ENCODE measurements at regions not wholly inside any gene's neighbourhood (a gene's known extent, or its start where the extent isn't known, plus 50 kb on each side); places are given as distances from the start of the nearest gene placed in this dataset.
A peak's percentile ranks its signal among the peaks of the same experiment; 100 is the strongest.

DNA sequence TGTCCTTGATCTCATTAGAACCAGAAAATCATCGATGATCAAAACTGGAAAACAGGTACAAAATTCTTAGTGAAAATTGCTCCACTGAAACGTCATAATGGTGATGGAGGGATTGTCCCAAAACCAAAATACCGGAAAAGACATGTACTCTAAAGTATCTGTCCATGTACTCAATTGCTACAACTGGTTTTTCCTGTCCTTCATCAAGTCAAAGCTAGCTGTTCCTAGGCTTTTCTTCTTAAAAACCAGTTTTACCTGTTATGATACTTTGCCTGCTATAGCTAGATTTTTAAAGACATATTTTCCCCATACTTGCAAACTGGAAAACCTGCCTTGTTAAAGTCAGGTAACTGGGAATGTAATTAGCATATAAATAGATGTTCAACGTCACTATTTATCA, 50.5 kb upstream of the LRRC1 start:
- in situ Hi-C loops (cut with HindIII; ENCODE audit: low pct_unique_long_range_greater_than_20kb, low sequenced_read_pairs) = no loop called here
- DNase-seq (ENCODE audit: low read depth, low spot score) = no peak

DNA sequence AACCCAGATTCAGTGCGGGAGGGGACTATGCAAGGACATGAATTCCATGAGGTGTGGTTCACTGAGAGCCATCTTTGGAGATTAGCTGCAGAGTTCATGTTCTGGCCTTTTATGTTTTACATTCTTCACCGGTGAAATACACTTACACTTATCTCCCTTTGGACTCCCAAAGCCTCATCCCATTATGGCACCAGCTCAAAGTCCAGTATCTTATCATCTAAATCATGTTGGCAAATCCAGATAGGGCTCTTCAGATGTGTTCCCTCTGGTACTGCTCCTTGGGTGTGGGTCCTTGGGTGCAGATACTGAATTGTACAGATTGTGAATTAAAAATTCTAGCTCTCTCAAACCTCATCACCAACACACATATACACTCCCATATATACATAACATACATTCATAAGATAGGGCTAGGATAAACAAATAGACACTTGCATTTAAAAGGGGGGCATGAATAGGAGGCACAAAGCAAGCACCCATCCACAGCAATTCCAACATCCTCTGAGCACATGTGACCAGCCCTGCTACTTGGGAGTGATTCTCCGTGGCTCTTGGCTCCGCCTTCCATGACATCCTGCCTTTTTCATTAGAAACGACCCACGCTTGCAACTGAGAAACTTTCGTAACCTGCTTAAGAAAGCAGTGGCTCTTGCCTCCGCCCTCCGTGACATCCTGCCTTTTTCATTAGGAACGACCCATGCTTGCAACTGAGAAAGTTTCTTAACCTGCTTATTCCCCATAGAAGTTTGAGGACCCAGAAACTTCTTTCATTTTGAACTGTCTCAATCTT, 53.6 kb upstream of the LRRC1 start:
- in situ Hi-C loops (cut with HindIII; ENCODE audit: low pct_unique_long_range_greater_than_20kb, low sequenced_read_pairs) = no loop called here
- peak; percentile 54 for DNase-seq (ENCODE audit: low read depth, low spot score)

DNA sequence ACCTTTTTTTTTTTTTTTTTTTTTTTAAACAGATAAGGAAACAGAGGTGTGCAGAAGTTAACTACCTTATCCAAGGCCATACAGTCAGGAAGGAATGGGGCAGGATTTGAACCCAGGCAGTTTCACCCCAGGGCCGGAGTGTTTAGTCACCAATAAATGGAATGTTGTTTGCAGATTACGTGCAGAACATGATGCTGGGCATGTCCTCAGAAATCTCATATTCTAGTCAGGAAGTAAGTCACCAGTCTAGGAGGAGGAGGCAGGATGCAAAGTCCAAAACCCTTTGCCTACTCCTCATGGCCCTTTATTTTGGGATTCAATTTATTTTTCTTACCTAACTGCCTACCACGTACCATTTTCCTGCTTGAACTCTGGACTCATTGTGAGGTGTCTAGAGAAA, 57.1 kb upstream of the LRRC1 start:
- DNase-seq (ENCODE audit: low read depth, low spot score) = no peak
- in situ Hi-C loops (cut with HindIII; ENCODE audit: low pct_unique_long_range_greater_than_20kb, low sequenced_read_pairs) = no loop called here

DNA sequence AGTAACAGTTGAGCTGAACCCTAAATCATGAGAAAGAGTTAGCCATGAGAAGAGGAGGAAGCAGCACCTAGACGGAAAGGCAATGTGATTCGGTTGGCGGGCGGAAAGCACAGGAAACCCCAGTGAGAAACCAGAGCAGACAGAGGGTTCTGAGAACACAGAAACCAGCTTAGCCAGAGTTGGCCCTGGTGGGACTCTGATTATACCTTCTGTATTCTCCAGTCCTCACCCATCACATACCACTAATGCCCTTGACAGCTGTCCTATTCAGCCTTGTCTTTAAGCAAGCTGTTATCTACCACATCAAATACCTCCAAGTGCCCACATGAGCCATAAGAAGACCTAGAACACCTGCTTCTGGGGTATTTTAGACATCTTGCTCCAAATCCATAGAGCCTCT, 58.9 kb upstream of the LRRC1 start:
- DNase-seq (ENCODE audit: low read depth, low spot score) = no peak
- in situ Hi-C loops (cut with HindIII; ENCODE audit: low pct_unique_long_range_greater_than_20kb, low sequenced_read_pairs) = no loop called here

DNA sequence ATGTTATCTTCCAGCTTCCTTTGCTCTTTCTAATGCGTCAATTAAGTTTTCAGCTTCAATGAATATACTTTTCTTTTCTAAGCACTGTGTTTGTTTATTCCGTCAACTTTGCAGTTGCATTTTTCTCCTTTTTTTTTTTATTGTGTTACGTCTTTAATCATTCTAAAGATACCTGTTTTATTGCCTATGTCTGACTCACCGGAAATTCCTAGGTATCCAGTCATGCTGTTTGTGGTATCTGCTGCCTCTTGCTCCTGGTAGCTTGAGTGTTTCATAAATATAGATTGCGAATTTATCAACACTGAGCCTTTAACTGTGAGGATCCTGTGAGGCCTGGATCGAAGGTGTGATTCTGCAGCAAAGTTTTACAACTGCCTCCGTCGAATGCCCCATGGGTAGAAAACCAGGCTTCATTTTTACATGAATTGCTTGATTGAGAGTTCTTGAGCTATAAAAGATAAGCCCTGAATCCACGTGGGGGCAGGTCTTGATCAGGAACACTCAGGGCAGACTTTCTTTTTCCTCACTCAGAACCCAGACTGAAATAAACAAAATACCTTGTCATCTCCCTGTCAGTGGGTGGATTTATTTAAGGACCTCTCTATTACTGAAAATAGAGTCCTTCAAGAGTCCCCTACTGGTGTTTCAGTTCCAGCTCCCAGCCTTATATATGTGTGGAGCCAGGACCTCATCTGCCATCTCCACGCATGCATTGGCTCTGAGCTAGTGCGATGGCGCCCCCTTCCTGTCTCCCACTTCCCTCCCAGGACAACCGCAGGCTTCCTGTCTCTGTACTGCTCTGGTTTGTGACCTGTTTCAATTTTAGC, 60.1 kb upstream of the LRRC1 start:
- in situ Hi-C loops (cut with HindIII; ENCODE audit: low pct_unique_long_range_greater_than_20kb, low sequenced_read_pairs) = no loop called here
- peak; percentile 81 for DNase-seq (ENCODE audit: low read depth, low spot score)

DNA sequence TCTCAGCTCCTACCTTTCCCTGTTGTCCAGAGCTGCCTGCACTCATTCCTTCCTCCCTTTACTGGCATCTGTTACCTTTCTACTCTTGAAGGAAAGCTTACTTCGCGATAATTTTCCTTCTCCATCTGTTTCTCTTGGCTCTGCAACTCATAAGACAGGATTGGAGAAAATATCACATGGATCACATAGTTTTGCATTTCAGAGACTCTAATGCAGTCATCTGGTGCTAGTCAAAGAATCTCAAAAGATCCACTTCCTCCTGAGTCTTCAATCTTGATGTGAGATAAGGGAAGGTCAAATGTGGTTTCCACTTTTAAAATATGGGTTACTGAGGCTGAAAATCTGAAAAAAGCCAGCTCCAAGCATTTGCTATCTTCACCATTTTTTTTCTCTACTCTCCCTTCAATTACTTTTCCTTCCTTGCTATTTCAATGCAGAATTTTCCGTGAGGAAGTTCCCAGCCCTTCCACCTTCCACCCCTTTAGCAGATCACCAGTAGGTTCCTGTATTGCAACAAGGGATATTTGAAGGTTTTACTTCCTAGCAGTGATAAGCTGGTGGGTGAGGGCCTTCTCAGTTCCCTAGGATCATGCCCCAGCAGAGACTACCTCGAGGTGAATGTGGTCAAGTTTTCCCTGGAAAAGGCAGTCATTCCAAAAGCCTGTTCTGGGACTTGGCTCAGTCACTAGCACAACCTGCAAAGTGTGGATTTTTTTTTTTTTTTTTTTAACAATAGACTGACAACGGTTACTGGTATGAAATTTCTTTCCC, 62.8 kb upstream of the LRRC1 start:
- DNase-seq (ENCODE audit: low read depth, low spot score) = no peak
- in situ Hi-C loops (cut with HindIII; ENCODE audit: low pct_unique_long_range_greater_than_20kb, low sequenced_read_pairs) = no loop called here

DNA sequence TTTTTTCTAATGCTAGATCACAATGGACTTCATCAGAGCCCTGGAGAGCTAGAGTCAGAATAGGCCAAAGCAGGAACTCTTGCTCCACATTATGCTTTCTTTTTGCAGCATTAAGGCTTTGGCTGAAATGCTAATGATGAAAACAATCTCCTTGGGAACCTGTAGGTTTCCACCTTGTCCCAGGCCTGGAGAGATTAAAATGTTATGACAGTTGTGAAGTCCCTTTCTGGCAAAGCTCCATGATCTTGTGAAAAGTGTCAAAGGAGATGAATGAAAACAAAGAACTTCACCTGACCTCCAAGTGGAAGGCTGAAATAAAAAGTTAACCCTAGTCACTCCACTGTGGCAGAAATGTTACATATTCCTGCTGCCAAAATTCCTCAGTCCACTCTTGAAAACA, 64.0 kb upstream of the LRRC1 start:
- no peak for DNase-seq (ENCODE audit: low read depth, low spot score)
- in situ Hi-C loops (cut with HindIII; ENCODE audit: low pct_unique_long_range_greater_than_20kb, low sequenced_read_pairs) = no loop called here

DNA sequence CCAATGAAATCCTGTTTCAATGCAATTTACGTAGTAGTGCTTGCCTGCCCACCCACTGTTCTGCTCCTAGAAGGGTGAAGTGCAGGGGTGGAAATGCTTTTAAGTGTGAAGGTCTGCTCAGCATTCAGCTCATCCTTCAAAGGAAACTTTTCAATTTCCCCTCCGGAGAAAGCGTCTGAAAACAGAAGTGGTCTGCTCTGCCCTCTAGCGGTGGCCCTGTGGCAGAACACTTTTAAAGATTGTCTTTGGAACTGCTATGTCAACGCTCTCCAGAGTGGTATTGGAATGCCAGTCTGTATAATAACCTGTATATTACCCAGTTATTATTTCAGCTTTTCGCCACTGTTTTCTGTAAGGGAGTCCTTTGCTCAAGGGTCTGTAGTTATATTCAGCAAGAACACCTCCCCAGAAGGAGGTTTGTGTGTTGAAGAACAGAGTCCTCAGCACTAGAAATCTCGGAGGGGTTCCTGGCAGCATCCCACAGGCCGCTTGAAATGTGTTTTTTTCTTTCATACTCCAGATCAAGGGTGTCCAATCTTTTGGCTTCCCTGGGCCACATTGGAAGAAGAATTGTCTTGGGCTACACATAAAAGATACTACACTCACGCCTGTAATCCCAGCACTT, 63.1 kb upstream of the KLHL31 start:
- in situ Hi-C loops (cut with HindIII; ENCODE audit: low pct_unique_long_range_greater_than_20kb, low sequenced_read_pairs) = no loop called here
- peak; percentile 70 for DNase-seq (ENCODE audit: low read depth, low spot score)

DNA sequence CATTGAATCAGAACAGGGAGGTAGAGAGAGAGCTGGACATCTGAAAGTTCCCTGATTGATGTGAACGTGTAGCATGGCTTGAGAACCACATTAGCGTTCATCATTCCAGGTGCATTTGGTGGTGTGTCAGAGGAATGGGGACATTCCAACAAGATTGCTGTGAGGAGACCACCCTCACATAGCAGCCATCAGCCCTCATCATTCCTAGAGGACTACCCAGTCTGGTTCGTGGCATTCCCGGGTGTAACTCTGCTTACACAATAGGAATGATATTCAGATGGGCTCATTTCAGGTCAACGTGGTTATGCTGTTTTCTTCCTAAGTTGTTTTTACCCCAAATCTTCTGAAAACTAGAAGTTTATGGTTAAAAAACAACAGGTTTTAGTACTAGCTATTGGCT, 62.2 kb upstream of the KLHL31 start:
- no peak for DNase-seq (ENCODE audit: low read depth, low spot score)
- in situ Hi-C loops (cut with HindIII; ENCODE audit: low pct_unique_long_range_greater_than_20kb, low sequenced_read_pairs) = no loop called here

DNA sequence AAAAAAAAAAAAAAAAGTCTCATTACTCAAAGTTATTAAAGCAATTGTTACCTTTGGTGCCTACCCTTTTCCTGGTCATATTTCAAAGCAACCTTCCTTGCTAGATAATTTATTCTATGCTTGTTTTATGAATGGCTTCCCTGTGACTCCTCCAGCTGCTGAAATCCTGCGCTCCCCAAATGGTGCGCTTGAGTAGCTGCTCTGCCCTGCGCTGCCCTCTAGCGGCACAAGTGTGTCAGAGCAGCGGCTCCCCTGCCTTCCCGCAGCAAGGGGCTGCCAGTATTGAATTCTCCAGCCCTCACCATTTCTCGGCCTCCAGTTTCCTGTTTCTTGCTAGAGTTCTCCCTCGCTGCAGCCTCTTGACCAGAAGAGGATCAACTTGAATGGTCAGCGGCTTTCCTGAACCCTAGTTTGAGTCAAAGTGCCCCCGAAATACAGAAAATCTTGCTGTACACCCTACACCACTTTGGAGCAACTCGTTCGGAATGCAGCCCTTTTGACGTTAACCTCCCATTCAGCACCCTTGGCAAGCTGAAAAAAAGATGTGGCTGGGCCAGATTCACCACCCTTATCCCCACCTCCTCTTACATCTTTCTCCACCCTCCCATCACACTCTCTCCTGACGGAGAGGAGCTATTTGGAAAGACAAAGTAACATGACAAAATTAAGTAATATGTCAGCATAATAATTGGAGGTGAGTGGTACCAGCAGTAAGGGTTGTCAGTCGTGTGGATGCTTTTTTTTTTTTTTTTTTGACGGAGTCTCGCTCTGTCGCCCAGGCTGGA, 60.4 kb upstream of the KLHL31 start:
- in situ Hi-C loops (cut with HindIII; ENCODE audit: low pct_unique_long_range_greater_than_20kb, low sequenced_read_pairs) = no loop called here
- peak; percentile 84 for DNase-seq (ENCODE audit: low read depth, low spot score)

DNA sequence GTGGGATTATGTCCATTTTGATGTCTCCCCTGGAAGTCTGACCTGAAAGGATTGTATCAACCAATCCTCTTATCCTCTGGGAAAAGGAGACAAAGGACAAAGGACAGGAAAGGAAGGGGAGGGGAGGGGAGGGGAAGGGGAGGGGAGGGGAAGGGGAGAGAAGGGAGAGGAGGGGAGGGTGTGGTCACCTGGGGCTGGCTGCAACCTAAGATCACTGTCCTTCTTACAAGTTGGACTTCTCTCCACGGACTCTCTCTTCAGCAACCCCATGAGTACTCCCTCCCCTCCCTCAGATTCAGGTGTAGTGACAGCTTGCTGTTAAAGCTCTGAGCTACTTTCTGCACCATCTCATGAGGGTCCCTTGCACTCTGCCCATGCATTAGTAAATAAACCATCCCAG, 58.9 kb upstream of the KLHL31 start:
- no peak for DNase-seq (ENCODE audit: low read depth, low spot score)
- in situ Hi-C loops (cut with HindIII; ENCODE audit: low pct_unique_long_range_greater_than_20kb, low sequenced_read_pairs) = no loop called here

DNA sequence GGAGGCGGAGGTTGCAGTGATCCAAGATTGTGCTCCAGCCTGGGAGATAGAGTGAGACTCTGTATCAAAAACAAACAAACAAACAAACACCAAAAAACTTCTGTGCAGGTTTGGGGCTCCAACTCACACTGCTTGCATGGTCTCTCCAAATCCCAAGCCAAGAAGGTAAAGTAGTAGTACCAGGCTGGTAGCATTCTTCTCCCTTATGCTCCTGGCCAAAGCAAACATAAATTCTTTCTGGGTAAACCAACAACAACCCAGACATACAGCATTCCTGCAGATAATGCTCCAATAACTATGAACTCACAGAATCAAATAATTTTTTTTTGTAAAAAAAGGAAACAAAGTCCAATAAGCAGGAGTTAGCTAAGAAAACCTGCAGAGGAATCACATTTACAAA, 57.8 kb upstream of the KLHL31 start:
- in situ Hi-C loops (cut with HindIII; ENCODE audit: low pct_unique_long_range_greater_than_20kb, low sequenced_read_pairs) = no loop called here
- no peak for DNase-seq (ENCODE audit: low read depth, low spot score)

DNA sequence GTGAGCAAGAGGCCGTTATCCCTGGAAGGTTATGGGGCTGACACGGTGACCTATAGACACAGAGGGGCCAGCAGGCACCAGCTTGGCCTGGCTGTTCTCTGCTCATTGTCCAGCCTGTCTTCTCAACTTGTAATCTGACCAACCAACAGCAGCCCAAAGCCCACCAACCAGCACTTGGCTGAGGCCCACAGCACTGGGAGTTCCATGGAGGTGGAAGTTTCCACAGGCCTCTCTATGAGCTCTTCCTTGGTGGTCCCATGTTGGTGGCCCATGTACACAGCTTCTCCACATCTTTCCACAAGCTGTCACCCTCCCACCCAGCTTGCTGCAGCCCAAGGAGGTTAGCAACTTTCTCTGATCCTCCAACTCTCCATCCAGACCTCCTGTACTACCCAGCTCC, 56.2 kb upstream of the KLHL31 start:
- no peak for DNase-seq (ENCODE audit: low read depth, low spot score)
- in situ Hi-C loops (cut with HindIII; ENCODE audit: low pct_unique_long_range_greater_than_20kb, low sequenced_read_pairs) = no loop called here

DNA sequence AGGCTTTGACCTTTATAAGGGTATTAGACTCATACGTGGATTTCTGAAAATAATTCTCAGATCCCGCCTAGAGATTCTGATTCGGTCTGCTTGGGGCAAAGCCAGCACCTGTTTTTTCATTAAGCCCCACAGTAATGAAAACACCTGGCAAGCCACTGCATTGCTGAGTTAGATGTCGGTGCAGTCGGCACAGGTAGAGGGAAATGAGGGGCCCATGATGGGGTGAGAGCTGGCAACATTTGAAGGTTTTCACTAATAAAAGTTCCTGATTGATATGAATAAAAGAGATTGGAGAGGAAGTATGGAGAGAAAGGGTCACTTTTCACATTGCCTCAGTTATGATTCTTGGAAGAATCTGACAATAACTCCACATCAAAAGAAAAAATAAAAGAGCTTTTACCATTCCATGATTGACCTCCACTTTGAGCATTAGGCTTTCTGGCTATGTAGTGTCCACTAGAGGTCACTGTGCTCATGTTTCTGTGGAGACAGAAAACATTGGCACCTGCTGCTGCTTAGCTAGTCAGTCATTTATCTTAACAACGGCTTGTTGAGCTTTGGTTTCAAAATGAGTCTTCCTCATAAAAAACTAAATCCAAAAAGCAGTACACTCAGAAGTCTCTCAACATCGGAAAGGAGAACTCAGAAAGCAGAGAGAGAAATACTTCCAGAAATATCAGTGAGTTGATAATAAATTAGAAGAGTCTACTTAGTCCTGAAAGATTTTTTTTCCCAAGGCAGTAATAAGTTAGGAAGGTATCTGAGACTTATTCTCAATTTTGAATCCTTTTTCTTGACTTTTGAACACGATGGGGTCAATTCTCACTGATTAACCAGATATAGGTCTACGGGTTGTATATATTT, 53.3 kb upstream of the KLHL31 start:
- in situ Hi-C loops (cut with HindIII; ENCODE audit: low pct_unique_long_range_greater_than_20kb, low sequenced_read_pairs) = no loop called here
- DNase-seq (ENCODE audit: low read depth, low spot score) = peak; percentile 79

DNA sequence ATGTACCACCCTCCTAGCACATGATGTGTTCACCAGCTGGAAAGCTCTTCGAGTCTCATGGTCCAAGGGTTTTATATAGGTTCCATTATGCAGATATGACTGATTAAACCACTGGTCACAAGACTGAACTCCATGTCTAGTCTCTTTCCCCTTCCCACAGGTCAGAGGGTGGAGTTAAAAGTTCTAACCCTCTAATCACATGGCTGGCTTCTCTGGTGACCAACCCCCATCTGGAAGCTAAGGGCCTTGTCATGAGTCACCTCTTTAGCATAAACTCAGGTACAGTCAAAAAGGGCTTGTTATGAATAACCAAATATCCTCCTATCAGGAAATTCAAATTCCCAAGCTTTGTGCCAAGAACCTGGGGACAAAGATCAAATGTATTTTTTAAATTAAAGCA, 52.0 kb upstream of the KLHL31 start:
- in situ Hi-C loops (cut with HindIII; ENCODE audit: low pct_unique_long_range_greater_than_20kb, low sequenced_read_pairs) = no loop called here
- peak; percentile 26 for DNase-seq (ENCODE audit: low read depth, low spot score)

DNA sequence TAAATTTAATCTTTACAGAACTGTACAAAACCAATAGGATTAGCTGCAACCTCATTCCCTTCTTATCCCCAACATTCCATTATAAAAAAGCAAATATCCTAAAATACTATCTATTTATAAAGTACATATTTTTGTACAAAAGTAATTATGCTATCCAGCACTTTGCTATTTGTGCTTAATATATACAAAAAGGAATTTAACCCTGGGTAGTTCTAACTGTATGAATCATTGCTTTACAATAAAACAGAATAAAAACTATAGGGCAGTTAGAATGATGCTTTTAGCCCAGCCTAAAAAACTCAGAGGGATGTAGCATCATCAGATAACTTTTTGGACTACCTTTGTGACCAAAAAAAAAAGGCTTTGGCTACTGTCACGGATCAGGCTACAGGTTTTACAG, 49.9 kb upstream of the KLHL31 start:
- in situ Hi-C loops (cut with HindIII; ENCODE audit: low pct_unique_long_range_greater_than_20kb, low sequenced_read_pairs) = no loop called here
- DNase-seq (ENCODE audit: low read depth, low spot score) = no peak
